Mesendoderm (in vitro differentiated cells): ENCODE measurements at regions not wholly inside any gene's neighbourhood (a gene's known extent, or its start where the extent isn't known, plus 50 kb on each side); places are given as distances from the start of the nearest gene placed in this dataset.
A peak's percentile ranks its signal among the peaks of the same experiment; 100 is the strongest.

Experiments
- DNase-seq: peaks from one replicate; pipeline ENCODE4 v3.0.0; 2013
- H2AK5ac ChIP-seq: 2 replicates; pipeline ENCODE4 v1.6.1; 2013; ENCODE audit warnings: low read length, inconsistent platforms
- H2BK120ac ChIP-seq: 2 replicates; pipeline ENCODE4 v1.6.1; 2013; ENCODE audit warnings: low read depth, mild to moderate bottlenecking, low read length, moderate library complexity, mixed read lengths
- H2BK15ac ChIP-seq: replicated peaks from 2 replicates; pipeline ENCODE4 v1.6.1; 2013; ENCODE audit warnings: low read depth, mild to moderate bottlenecking, moderate library complexity
- H2BK5ac ChIP-seq: 2 replicates; pipeline ENCODE4 v1.6.1; 2013; ENCODE audit warnings: low read length, inconsistent platforms
- H3K18ac ChIP-seq: 2 replicates; pipeline ENCODE4 v1.6.1; 2013; ENCODE audit warnings: mild to moderate bottlenecking, low read length, mixed read lengths
- H3K23ac ChIP-seq: one replicate; pipeline ENCODE4 v1.6.1; 2013; ENCODE audit warnings: low read length
- H3K27ac ChIP-seq: 2 replicates; pipeline ENCODE4 v1.5.1; 2013; ENCODE audit warnings: low read depth, mild to moderate bottlenecking, inconsistent platforms, low read length, moderate library complexity
- H3K27me3 ChIP-seq: 2 replicates; pipeline ENCODE4 v1.6.1; 2013; ENCODE audit warnings: low read length, control low read depth, mild to moderate bottlenecking, inconsistent platforms; ENCODE audit not compliant: insufficient read depth, poor library complexity
- H3K36me3 ChIP-seq: 2 replicates; pipeline ENCODE4 v1.6.1; 2013; ENCODE audit warnings: low read length, inconsistent platforms; ENCODE audit not compliant: control insufficient read depth, insufficient read depth
- H3K4ac ChIP-seq: one replicate; pipeline ENCODE4 v1.6.1; 2013; ENCODE audit warnings: low read depth, mild to moderate bottlenecking, low read length, moderate library complexity
- H3K4me1 ChIP-seq: 2 replicates; pipeline ENCODE4 v1.6.1; 2013; ENCODE audit warnings: low read depth, low read length, inconsistent platforms; ENCODE audit not compliant: control insufficient read depth
- H3K4me2 ChIP-seq: 2 replicates; pipeline ENCODE4 v1.6.1; 2013; ENCODE audit warnings: low read length
- H3K4me3 ChIP-seq: 2 replicates; pipeline ENCODE4 v1.5.1; 2013; ENCODE audit warnings: mild to moderate bottlenecking, low read length
- H3K56ac ChIP-seq: one replicate; pipeline ENCODE4 v1.6.1; 2013; ENCODE audit warnings: low read length
- H3K79me1 ChIP-seq: 2 replicates; pipeline ENCODE4 v1.6.1; 2013; ENCODE audit warnings: low read length, inconsistent platforms
- H3K79me2 ChIP-seq: 2 replicates; pipeline ENCODE4 v1.6.1; 2013; ENCODE audit warnings: mild to moderate bottlenecking, low read length; ENCODE audit not compliant: control insufficient read depth, insufficient read depth
- H3K9ac ChIP-seq: 2 replicates; pipeline ENCODE4 v1.6.1; 2013; ENCODE audit warnings: low read length, inconsistent platforms
- H4K5ac ChIP-seq: one replicate; pipeline ENCODE4 v1.6.1; 2013; ENCODE audit warnings: low read length
- H4K8ac ChIP-seq: one replicate; pipeline ENCODE4 v1.6.1; 2013; ENCODE audit warnings: low read depth, mild to moderate bottlenecking, control low read depth, low read length, moderate library complexity
- WGBS: extraction: QIAGEN DNeasy Blood & Tissue Kit; methylation state at CpG from one replicate; pipeline ENCODE4 v1.1.7; 2013; ENCODE audit warnings: low lambda C conversion rate, missing lambda C conversion rate; ENCODE audit not compliant: insufficient coverage; ENCODE audit errors: extremely low coverage; 5-methylcytosine and 5-hydroxymethylcytosine counted together

DNA sequence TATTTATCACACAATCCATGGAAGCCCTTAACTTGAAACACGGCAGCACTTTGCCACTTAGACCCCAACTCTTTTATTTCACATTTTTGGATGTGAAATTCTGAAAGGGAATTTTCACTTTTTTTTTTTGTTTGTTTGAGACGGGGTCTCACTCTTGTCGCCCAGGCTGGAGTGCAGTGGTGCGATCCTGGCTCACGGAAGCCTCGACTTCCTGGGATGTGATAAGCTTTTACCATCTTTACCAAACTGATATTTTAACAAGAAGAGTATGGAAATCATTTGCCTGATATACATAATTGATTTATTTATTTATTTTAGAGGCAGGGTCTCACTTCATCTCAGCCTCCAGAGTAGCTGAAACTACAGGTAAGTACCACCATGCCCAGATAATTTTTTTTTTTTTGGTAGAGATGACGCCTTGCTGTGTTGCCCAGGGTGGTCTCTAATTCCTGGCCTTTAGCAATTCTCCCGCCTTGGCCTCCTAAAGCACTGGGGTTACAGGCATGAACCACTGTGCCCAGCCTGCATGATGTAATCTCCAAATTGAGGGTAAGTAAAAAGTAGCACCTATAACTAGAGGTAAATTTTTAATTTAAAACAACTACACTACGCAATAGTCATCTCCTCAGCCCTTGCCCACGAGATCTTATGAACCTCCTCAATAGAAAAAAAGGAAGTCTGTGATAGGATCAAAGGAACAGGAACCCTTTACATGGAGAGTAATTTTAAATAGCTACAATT is 180.7 kb upstream of the KLF14 start:
- H3K4ac ChIP-seq: no peak overlapping the region
- no peak overlapping the region for H3K27ac ChIP-seq
- H3K27me3 ChIP-seq: no peaks in the 10 kb centered on the region
- H3K79me1 ChIP-seq: no peaks in the 10 kb centered on the region
- H2BK120ac ChIP-seq: no peak overlapping the region
- no peaks in the 10 kb centered on the region for H3K79me2 ChIP-seq
- no peaks in the 10 kb centered on the region for H3K36me3 ChIP-seq
- peak overlapping the region; percentile 73 for H3K18ac ChIP-seq
- WGBS: no CpG with 5 or more reads among the region's 10 CpGs
- H4K5ac ChIP-seq: no peak overlapping the region
- no peak overlapping the region for H2AK5ac ChIP-seq
- no peak for DNase-seq
- no peak overlapping the region for H2BK5ac ChIP-seq
- no peak overlapping the region for H3K4me3 ChIP-seq
- H3K23ac ChIP-seq: no peak overlapping the region
- H4K8ac ChIP-seq: no peak overlapping the region
- H3K4me2 ChIP-seq: no peak overlapping the region
- H3K56ac ChIP-seq: no peak overlapping the region
- peaks cover 3% of the 10 kb centered on the region for H3K4me1 ChIP-seq
- no peak overlapping the region for H3K9ac ChIP-seq
- no peak overlapping the region for H2BK15ac ChIP-seq

DNA sequence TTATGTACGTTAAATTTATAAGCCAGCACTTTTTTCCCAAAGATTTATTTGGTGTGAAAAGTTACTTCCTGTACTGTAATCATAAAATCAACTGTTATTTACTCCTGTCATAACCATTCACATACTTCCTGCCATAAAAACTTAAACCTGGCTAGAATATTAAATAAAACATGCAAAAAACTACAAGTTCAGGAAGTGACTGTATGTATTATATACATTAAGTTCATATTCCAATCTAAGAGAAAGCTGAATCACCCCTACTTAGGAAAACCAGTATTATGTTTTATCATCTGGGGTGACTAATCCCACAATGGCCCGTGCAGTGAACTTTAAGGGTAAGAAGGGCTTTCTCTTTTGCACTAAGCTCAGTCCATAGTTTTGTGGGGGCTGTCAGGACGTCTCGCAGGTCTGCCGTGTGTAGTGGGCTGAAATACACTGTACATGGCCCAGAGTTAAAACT is 183.7 kb upstream of the KLF14 start:
- Histone ChIP-seq H3K79me2 (no peaks in the 10 kb centered on the region), H3K9ac (no peak overlapping the region), H2BK5ac (no peak overlapping the region), H3K56ac (no peak overlapping the region), H3K23ac (no peak overlapping the region), H3K4me2 (no peak overlapping the region), H4K8ac (no peak overlapping the region), H3K4me1 (no peaks in the 10 kb centered on the region), H2AK5ac (no peak overlapping the region), H2BK15ac (no peak overlapping the region), H3K18ac (no peak overlapping the region), H2BK120ac (no peak overlapping the region), H3K36me3 (no peaks in the 10 kb centered on the region), H4K5ac (no peak overlapping the region), H3K27me3 (no peaks in the 10 kb centered on the region), H3K27ac (no peak overlapping the region), H3K79me1 (no peaks in the 10 kb centered on the region), H3K4ac (no peak overlapping the region), H3K4me3 (no peak overlapping the region)
- DNase-seq: no peak
- WGBS: no CpG with 5 or more reads among the region's 5 CpGs

DNA sequence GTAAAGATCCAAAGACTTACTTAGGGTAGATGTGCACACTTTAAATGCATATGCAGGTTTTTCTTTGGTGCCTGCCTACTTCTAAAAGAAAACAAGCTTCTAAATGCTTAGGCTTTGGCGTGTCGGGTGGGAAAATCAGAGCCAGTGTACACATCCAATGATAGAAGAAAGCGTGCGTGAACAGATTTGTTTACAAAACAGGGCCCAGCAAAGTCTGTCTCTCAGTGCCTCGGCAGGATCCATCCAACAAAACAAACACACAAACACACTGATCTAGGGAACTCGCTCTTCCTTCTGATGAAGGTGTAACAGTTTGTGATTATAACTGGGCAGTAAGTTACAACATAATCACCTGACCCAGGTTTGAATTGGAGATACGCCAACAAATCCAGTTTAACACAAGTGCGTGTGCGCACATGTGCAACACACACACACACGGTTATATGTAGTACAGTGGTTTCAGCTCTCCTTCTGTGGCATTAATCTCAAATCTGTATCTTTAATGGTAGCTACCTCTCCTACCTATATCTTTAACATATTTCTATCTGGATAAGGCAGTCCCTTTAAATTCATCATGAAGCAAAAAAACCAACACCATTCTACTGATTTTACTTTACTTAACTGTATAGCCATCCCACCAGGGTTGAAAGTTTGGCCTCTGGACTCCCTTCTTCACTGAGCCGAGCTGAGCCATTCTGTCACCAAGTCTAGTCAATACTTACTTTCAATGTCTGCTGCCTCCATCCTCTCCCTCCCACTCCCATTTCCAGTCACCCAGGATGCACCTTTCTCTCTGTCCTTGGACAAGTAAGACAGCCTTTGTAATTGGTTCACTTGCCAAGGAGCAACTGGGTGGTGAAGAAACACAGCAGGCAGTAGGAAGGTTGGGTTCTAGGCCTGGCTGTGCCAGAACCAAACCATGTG is 184.4 kb upstream of the KLF14 start:
- no peak overlapping the region for H3K18ac ChIP-seq
- no peak overlapping the region for H3K27ac ChIP-seq
- no CpG with 5 or more reads among the region's 11 CpGs for WGBS

DNA sequence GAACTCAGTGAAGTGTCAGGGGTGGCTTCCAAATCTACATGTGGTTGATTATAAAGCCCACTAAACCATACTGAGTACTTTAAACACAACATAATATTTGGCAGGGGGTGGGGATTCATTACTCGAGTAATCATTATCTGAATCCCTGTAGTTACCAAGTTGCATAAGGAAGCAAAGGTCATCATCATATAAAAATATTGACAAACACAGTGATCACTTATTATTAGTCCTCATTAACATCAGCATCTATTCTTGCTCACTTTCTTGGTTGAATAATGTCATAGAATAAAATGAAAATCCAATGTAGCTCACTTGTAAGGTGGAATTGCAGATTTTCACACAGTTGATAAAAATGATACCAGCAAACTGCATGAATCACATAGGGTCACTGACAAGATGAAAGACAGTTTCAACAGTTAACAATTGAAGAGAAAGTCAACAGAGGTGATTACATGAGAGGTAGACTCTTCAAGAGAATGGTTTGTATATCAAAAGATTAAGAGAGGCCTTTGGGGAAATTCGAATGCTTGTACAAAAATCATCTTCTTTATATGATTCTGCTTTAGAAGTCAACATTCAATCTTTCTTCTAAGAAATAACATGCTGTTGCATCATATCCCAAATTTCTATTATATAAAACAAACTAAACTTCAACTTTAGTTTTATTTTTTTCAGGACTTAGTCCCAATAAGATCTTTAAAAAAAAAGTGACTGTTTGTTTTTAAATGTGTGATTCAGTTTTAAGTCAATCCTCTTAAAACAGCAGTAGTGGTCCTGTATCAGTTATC is 185.5 kb upstream of the KLF14 start:
- Histone ChIP-seq H2AK5ac (no peak overlapping the region), H3K4ac (no peak overlapping the region), H3K79me1 (no peaks in the 10 kb centered on the region), H3K4me3 (no peak overlapping the region), H2BK15ac (no peak overlapping the region), H2BK120ac (no peak overlapping the region), H2BK5ac (no peak overlapping the region), H3K27ac (no peak overlapping the region), H4K5ac (no peak overlapping the region), H3K56ac (no peak overlapping the region), H3K4me2 (no peak overlapping the region), H3K79me2 (no peaks in the 10 kb centered on the region), H3K4me1 (no peaks in the 10 kb centered on the region), H3K18ac (no peak overlapping the region), H4K8ac (no peak overlapping the region), H3K36me3 (no peaks in the 10 kb centered on the region), H3K27me3 (no peaks in the 10 kb centered on the region), H3K9ac (no peak overlapping the region), H3K23ac (no peak overlapping the region)
- DNase-seq: no peak
- no CpG with 5 or more reads among the region's 2 CpGs for WGBS

More for the DNA sequence above, 184.4 kb upstream of the KLF14 start:
- Histone ChIP-seq H3K79me1 (no peaks in the 10 kb centered on the region), H4K5ac (no peak overlapping the region), H2AK5ac (no peak overlapping the region), H3K4me1 (no peaks in the 10 kb centered on the region), H2BK5ac (no peak overlapping the region), H3K4me3 (no peak overlapping the region), H3K23ac (no peak overlapping the region), H3K36me3 (no peaks in the 10 kb centered on the region), H3K56ac (no peak overlapping the region), H3K27me3 (no peaks in the 10 kb centered on the region), H3K4ac (no peak overlapping the region), H3K9ac (no peak overlapping the region), H4K8ac (no peak overlapping the region), H2BK120ac (no peak overlapping the region), H3K4me2 (no peak overlapping the region), H3K79me2 (no peaks in the 10 kb centered on the region), H2BK15ac (no peak overlapping the region)
- no peak for DNase-seq

DNA sequence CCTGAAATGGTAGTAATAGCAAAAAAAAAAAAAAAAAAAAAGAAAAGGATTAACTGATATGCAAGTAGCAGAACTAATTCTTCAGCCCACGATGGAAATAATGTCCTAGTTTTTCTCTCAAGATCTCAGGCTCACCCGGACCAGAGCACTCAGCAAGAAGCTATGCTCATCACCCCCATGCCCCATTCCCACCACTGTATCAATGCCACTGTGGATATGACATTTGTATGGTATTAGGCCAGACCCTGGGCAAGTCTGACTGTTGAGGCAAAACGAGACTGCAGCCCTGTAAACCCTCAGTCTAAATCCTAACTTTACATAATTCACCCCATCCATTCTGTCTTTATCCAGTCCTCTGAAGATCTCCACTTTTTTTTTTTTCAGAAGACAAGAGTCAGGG is 186.1 kb upstream of the KLF14 start:
- Histone ChIP-seq H3K4me3 (no peak overlapping the region), H3K23ac (no peak overlapping the region), H4K5ac (no peak overlapping the region), H3K27ac (no peak overlapping the region), H3K9ac (no peak overlapping the region), H3K56ac (no peak overlapping the region), H2AK5ac (no peak overlapping the region), H3K4me1 (no peaks in the 10 kb centered on the region), H4K8ac (no peak overlapping the region), H3K27me3 (no peaks in the 10 kb centered on the region), H3K79me1 (no peaks in the 10 kb centered on the region), H3K36me3 (no peaks in the 10 kb centered on the region), H3K4ac (no peak overlapping the region), H2BK15ac (no peak overlapping the region), H3K4me2 (no peak overlapping the region), H2BK120ac (no peak overlapping the region), H3K79me2 (no peaks in the 10 kb centered on the region), H3K18ac (no peak overlapping the region), H2BK5ac (no peak overlapping the region)
- DNase-seq: no peak
- no CpG with 5 or more reads among the region's 3 CpGs for WGBS
